ENCODE measurements at regions not wholly inside any gene's neighbourhood (a gene's known extent, or its start where the extent isn't known, plus 50 kb on each side); places are given as distances from the start of the nearest gene placed in this dataset.

DNA sequence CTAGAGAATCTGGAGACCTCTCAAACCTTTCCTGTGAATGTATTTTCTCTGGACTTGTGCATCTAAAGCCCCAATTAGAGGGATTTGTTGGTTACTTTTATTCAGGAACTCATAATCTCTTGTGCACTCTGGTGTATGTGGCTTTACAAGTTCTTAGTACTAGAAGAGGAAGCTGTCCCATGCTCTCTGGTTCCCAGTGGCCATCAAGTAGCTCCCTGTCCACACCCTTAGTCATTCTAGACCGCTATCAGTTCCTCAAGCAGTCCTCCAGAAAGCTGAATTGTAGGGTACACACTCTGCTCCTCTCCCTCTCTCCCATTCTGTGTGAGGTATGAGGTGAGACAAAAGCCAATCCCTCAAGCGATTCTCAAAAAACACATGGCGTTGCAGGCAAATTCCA, 470.3 kb downstream of the PTPRC start:
- no peak for DNase-seq (ENCODE audit: low read depth in 2 of 2)

DNA sequence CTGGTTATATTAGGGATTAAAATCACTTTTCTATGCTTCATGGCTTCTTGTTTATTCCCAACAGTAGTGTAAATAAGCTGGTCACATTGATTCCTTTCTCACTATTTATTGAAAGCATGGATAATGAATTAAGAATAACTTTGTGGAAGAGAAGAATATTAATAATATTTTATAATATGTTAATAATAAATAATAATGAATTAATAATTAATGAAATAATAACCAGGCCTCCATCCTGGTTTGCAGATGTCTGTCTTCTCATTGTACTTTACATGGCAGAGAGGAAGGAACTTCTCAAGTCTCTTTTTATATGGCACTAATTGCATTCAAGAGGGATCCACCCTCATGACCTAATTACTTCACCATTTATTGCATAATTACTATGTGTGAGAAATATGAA, 473.5 kb downstream of the PTPRC start:
- DNase-seq (ENCODE audit: low read depth in 2 of 2): no peak

DNA sequence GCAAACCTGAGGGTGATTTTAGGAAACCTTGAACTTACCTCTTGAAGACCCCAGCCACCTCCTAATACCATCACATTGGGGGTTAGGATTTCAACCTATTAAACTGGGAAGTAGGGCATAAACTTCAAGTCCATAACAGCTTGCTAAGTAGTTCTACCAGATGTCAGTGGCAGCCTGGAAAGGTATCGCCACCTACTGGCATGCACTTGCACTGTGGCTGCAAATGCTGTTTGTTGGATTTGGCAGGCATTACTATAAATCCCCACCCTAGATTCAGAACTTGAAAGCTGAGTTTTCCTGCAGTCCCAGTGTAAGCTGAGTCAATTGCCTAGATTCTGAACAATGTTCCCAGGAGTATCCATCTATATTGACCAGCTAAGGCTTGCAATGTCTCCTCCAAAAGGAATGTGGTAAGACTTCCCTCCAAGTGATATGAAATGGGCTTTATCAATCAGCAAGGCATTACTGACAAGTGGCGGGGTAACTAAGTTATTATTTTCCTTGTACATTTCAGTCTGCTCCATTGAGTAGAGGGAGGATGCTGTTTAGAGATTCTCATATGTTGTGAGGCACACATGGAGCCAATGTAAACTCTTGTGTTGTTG, 474.5 kb downstream of the PTPRC start:
- DNase-seq (ENCODE audit: low read depth in 2 of 2): peak; percentile 45 to 51

DNA sequence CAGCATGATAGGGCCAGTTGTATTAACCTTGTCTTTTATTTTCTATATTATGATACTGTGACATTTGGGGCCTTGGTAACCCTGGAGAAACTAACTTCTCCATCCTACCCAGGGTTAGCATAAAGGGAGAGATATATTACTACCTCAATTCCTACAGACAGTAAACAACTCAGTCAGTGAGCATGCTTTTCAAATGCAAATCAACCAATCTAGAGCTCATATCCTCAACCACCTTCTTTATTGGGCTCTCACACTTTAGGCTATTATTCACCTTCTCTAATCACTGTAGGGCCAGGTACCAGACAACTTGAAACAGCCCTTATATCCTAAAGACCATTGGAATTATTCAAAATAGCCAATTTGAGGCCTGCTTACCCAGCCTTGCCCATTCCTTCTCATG, 477.6 kb downstream of the PTPRC start:
- DNase-seq (ENCODE audit: low read depth in 2 of 2): no peak

DNA sequence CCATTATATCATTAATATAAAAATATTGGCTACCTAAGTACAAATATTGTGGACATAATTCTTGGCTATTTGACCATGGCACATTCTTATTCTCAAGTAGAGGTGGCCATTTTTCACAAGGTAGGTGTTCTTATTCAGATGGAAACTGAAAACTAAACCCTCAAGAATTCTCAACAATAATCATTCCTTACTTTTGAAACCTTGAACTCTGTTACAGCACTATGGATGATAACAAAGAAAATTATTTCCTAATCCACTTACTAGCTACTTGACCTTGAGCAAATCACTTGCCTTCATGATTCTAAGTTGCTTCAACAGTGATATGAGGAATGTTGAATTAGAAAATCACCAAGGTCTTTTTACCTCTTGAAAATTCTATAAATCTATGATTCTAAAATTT, 482.2 kb downstream of the PTPRC start:
- DNase-seq (ENCODE audit: low read depth in 2 of 2): no peak

DNA sequence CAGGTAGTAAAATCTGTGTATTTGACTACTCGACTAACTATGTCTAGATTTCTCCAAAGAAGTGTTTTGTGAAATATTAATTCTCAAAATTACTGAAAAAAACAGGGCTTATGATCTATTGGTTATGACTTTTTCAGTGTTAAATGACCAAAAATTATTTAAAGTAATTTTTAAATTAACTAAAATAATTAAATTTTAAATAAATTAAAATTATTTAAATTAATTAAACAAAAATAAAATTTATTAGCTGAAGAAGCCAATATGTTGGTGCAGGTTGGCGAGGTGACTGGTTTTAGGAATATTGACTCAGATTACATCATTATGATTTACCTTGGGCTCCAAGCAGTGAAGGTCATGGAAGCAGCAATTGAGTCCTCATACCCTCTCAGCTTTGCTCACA, 483.2 kb downstream of the PTPRC start:
- no peak for DNase-seq (ENCODE audit: low read depth in 2 of 2)

DNA sequence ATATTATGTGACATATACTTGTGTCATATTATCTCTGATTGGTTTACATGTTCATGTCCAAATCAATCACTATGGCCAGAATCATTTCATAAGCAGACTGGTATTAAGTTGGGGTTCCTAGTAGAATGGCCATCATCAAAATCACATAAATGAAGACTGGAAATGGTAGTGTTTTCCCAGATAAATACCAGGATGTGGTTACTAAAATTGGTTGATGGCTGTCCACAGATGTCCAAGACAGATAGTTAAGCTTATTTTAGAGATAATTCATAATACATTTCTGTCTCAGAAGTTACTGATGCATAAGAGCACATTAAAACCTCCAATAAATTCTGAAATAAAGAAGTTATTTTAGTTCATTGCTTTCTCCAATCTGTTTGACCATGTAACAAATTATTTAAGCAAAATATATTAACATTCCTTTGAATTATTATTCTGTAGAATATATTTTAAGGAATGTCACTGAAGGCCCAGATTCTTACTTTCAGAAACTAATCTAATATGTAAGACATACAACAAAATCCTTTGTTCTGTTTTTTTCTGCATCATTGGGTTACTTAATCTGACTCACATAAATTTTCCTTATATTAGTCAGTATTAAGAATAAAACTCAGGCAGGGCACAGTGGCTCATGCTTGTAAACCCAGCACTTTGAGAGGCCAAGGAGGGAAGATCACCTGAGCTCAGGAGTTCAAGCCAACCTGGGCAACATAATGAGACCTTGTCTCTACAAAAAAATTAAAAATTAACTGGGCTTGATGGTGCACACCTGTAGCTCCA, 483.9 kb downstream of the PTPRC start:
- DNase-seq (ENCODE audit: low read depth in 2 of 2): no peak

DNA sequence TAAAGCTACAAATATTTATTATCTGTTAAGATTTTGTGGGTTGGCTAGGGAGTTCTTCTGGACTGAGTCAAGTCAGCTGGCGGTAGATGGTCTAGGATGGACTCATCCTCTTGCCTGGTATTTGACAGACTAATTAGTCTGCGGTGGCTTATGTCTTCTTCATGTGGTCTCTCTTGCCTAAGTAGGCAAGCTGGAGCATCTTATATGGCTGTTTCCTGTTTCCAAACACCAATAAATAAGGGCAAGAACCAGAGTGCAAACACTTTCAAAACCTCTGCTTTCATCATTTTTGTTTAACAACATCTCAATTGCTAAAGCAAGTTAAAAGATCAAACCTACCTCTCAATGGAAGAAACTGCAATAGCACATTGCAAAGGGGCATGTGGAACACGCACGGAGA, 484.8 kb downstream of the PTPRC start:
- no peak for DNase-seq (ENCODE audit: low read depth in 2 of 2)

DNA sequence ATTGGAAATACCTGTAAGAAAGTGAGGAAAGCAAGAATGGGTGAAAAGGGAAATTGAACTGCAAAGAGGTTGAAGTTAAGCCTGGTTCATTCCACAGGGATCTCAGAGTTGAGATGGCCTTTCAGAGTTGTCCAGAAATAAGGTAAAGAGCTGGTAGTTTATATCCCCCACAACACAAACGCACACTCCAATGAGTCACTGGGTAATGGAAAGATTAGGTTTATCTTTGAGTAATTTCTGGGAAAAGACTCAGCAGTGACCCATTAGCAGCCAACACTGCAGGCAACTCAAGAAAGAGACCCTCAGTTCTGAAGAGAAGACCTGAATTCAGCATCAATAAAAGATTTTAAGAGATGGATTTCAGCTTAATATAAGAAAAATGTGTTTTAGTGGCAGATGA, 485.5 kb downstream of the PTPRC start:
- DNase-seq (ENCODE audit: low read depth in 2 of 2): no peak

DNA sequence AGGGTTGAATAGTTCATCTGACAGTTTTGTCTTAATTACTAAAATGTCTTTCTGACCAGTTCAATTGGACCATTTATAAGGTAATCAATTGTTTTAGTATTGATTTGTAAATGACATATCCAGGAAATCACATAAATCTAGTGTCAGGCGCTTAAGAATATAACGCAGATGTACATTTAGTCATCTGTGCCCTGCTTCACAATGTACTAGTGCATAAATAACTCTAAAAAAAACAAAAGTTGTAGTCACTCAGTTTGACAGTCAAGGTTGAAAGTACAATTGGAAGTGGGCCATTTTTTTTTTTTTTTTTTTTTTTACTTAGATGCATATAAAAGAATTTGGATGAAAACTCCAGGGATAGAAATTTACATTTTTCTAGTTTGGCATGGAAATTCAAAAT, 490.4 kb downstream of the PTPRC start:
- DNase-seq (ENCODE audit: low read depth in 2 of 2): no peak

DNA sequence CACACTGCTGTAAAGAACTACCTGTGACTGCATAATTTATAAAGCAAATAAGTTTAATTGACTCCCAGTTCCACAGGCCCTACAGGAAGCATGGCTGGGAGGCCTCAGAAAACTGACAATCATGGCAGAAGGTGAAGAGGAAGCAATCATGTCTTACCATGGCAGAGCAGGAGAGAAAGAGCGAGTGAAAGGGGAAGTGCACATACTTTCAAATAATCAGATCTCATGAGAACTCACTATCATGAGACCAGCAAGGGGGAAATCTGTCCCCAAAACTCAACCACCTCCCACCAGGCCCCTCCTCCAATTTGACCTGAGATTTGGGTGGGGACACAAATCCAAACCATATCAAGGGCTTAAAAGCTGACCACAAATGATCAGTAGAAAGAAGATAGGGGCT, 493.2 kb downstream of the PTPRC start:
- no peak for DNase-seq (ENCODE audit: low read depth in 2 of 2)

DNA sequence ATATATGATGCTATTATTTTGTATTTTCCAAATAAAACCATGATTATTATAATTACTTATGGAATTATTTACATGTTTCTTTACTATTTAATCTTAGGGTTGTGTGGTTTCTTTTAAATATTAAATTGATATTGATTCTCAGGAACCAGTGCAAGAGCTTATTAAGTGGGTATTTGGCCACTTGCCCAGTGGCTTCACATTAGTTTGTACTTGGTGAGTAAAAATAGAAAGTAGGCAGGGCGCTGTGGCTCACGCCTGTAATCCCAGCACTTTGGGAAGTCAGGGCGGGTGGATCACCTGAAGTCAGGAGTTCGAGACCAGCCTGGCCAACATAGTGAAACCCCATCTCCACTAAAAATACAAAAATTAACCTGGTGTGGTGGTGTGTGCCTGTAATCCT, 497.1 kb downstream of the PTPRC start:
- DNase-seq (ENCODE audit: low read depth in 2 of 2): no peak

DNA sequence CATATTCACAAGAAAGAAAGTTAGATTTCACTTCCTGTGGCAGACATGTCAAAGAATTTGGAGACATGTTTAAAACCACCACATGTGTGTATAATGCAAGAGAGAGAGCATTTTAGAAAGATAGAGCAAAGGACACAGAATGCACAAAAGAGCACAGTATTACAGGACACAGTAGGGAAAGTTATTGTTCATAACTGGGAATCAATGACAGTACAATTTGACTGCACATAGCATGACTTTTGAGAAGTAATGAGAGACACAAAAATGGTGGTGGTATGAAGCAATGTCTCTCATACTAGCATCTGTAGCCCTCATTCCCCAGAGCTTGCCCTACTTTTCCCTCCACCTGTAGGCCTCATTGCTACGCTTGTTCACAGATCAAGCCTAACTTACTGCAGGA, 499.2 kb downstream of the PTPRC start:
- no peak for DNase-seq (ENCODE audit: low read depth in 2 of 2)

DNA sequence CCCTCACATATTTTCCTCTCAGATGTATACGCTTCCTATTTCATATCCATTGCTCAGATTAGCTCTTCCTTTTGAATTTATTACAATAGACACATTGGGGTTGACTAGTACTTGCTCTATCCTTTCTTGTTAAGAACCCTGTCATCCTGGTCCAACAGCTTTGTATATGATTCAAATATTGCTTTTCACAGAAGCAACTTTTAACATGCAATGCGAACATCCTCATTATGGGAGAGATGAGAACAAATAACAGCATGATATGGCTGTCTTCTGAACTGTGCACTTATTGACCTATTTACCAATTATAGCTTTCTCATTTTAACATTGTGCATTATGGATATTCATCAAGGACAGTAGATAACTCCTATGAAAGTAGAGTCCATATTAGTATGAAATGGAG, 510.8 kb downstream of the PTPRC start:
- no peak for DNase-seq (ENCODE audit: low read depth in 2 of 2)

DNA sequence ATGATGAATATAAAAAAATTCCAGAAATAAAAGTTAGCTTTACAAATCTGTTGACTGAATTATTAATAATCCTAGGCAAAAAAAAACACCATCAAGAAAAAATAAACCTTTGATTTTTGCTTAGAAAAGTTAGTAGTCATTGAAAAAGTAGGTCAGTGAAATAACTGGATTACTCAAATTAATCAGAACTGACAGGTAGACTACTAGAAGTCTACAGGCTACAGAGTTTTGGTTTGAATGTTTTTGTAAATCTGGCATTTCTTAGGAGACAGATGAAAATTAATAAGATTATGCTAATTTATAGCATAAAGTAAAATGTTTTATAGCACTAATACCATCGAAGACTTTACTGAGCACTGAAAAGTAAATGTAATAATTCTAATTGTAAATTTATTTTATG, 511.9 kb downstream of the PTPRC start:
- DNase-seq (ENCODE audit: low read depth in 2 of 2): no peak

DNA sequence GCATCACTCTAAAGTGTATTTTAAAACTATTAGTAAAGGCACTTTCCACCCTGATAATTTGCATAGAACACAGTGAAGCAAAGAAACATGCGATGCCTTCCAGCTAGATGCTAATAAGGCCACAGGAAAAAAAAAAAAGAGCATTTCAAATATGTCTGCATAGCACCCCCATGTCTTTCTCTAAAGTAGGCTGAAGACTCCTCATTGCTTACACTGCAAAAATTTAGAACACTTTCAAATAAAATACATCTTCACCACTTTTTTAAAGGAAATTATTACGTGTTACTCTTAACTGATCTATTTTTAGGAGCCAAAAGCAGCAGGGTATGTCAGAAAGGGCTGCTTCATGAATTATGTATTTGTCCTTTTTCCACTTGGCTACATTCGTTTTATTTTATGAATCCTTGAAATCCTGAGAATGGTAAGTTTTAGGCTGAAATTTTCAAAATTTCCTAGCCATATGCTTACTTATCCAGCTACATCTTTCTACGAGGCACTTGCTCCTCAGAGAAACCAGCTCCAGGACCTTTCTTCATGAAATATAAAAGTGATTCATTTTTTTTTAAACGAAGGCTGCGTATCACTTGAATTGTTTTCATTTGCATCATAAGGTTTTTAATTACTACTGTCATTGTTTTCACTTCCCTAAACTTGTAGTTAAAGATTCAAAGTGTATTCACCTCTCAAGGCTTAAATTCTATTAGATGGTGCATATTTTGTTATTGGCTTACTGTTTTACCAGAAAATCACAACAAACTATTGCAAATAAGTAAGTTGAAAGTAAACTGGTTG, 513.0 kb downstream of the PTPRC start:
- DNase-seq (ENCODE audit: low read depth in 2 of 2): no peak

DNA sequence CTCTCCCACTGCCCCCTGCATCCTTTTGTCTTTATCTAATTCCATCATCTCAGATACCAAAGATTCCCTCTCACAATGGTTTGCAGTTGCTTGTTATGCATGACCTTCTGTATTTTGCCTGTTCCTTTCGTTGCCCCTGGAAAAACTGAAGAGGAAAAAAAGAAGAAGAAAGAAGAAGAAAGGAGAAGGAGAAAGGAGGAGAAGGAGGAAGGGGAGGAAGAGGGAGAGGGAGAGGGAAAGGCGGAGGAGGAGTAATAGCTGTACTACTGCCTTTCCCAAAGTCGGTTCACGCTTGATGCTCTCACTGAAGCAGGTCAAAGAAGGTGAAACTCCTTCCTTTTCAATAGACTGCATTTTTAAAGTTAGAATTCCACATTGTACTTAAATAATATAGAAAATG, 513.8 kb downstream of the PTPRC start:
- no peak for DNase-seq (ENCODE audit: low read depth in 2 of 2)

DNA sequence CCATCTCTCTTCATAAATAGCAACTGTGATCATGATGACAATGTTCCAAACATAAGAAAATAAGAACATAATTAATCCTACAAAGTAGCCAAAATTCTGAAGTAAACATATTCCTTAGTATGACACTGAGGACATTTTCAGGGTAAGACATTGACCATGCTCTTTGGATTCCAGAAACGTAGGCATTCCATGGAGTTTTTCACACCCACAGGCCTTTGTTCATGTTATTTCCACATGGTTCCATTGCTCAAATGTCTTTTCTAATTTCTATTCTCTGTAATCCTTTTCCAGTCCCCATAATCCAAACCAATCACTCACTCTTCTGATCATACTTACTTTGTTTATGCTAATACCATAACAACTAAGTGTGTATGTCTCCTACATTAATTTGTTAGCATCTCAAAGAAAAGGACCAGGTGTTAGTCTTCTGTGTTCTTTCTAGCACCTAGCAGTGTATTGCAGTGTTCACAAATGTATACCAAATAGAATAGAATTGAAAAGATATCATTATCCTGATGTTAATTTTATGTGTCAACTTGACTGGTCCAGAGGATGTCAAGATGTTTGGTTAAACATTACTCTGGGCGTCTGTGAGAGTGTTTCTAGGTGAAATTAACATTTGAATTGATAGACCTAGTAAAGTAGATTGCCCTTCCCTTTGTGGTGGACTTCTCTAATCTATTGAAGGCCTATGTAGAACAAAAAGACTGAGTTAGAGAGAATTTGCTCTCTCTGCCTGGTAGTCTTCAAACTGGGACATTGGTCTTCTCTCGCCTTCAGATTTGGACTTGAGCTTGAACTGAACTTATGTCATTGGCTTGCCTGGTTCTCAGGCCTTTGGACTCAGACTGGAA, 516.6 kb downstream of the PTPRC start:
- no peak for DNase-seq (ENCODE audit: low read depth in 2 of 2)

DNA sequence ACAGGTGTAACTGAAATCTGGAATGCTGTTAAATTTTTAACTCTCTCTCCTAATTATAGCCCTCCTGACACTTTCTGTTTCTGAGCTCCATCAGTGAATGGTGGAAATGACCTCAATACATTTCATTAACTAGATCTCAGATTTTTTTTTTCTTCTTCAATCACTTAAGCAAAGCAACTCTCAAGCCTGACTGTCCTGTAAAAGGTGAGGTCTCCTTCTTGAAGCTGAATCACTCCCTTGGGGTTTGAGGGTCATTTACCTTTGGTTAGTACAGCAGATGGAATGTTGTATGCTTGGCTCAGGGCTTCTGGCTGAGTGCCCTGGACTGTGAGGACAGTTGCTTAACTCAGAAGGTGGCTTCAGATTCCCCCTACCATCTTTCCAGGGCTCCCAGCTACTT, 518.7 kb downstream of the PTPRC start:
- no peak for DNase-seq (ENCODE audit: low read depth in 2 of 2)

DNA sequence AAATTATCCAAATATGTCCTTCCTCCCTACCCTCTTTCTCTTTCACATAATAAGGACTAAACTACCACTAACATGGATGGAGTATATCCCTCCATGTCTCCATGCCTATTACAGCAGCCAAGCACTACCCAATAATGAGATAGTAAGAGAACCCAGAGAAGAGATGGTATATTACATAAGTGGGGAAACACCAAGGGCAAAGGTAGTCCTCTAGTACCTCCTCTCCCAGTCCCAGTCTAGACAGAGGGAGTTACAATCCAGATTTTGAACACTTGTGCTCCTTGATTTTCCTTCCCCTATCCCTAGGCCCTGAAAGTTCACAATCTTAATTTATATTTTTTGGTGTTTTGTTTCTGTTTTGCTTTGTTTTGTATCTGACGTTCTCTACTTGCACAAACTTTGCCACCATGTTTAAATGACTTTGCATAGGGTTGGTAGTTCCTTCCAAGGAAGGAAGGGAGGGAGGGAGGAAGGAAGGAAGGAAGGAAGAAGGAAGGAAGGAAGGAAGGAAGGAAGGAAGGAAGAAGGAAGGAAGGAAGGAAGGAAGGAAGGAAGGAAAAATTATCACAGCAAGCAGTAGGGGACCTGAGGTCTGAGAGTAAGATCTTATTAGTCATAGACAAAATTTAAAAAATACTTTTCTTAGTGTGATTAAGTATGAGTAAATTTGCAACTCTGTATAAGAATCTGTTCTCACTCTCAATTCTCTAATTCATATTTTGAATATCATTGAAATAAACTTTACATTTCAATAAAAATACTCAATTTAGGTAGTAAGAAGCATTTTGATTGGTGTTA, 521.9 kb downstream of the PTPRC start:
- no peak for DNase-seq (ENCODE audit: low read depth in 2 of 2)

DNA sequence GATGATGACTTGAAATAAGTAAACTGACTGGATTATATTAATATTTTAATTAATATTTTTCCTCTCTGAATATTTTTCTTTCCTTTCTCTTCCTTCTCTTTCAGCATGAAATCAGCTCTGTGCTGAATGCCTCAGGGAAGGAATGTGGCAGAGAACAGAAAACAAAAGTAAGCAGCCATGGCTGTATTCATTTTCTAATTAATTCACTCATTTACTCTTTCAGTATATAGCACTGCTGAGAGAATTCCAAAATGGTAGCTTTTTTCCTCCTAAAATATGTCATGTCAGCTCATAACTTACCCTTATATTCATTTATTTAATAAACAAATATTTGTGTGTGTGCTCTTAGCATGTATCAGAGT, 522.5 kb downstream of the PTPRC start:
- DNase-seq (ENCODE audit: low read depth in 2 of 2): no peak
